ENCODE measurements at regions not wholly inside any gene's neighbourhood (a gene's known extent, or its start where the extent isn't known, plus 50 kb on each side); places are given as distances from the start of the nearest gene placed in this dataset.

- H3K9me3 ChIP-seq = no peaks in the 10 kb centered on the region
- no peaks in the 10 kb centered on the region for H3K4me1 ChIP-seq (ENCODE audit: low read depth)
- ATAC-seq = no peak
- no peak for DNase-seq
- H3K4me3 ChIP-seq = no peak overlapping the region
- H3K36me3 ChIP-seq (ENCODE audit: low read depth) = no peaks in the 10 kb centered on the region
- TF ChIP-seq, protein P1, sequence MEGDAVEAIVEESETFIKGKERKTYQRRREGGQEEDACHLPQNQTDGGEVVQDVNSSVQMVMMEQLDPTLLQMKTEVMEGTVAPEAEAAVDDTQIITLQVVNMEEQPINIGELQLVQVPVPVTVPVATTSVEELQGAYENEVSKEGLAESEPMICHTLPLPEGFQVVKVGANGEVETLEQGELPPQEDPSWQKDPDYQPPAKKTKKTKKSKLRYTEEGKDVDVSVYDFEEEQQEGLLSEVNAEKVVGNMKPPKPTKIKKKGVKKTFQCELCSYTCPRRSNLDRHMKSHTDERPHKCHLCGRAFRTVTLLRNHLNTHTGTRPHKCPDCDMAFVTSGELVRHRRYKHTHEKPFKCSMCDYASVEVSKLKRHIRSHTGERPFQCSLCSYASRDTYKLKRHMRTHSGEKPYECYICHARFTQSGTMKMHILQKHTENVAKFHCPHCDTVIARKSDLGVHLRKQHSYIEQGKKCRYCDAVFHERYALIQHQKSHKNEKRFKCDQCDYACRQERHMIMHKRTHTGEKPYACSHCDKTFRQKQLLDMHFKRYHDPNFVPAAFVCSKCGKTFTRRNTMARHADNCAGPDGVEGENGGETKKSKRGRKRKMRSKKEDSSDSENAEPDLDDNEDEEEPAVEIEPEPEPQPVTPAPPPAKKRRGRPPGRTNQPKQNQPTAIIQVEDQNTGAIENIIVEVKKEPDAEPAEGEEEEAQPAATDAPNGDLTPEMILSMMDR (IDR thresholded peaks at IDR 0.05) = no peak
- intact Hi-C loops (cut with DNase I, micrococcal nuclease) = no loop called here
These were observed 1531.1 kb upstream of the MIR17HG start for GRCh38 chr13:89816404-89816803.

DNA sequence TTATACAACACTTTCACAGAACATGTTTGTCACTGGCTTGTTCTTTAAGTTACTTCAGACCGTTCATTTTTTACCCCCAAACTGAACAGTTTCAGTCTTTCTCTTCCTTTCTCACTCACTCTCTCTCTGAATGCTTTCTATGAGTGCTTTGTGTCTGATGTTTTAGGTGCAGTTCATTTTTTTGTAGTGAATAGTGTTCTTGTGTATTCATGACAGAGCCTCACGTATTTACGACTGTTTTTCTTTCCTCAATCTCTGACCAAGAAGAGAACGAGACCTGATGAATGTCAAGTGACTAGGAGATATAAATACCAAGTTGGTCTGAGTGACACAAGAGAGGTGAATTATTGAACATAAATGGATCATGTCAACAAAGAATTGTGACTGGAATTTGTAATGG lies 1525.0 kb upstream of the MIR17HG start:
- no peaks in the 10 kb centered on the region for H3K9me3 ChIP-seq
- H3K36me3 ChIP-seq (ENCODE audit: low read depth) = no peaks in the 10 kb centered on the region
- no peaks in the 10 kb centered on the region for H3K4me1 ChIP-seq (ENCODE audit: low read depth)
- TF ChIP-seq, protein P1 (IDR thresholded peaks at IDR 0.05) = no peak
- H3K4me3 ChIP-seq = no peak overlapping the region
- DNase-seq = no peak
- ATAC-seq = no peak
- intact Hi-C loops (cut with DNase I, micrococcal nuclease) = no loop called here

GRCh38 chr13:89827552-89827951 lies 1519.9 kb upstream of the MIR17HG start:
- Histone ChIP-seq H3K4me1 (ENCODE audit: low read depth) (no peaks in the 10 kb centered on the region), H3K36me3 (ENCODE audit: low read depth) (no peaks in the 10 kb centered on the region), H3K4me3 (no peak overlapping the region), H3K9me3 (no peaks in the 10 kb centered on the region)
- ATAC-seq (no peak), DNase-seq (no peak)
- intact Hi-C loops (cut with DNase I, micrococcal nuclease) = no loop called here
- TF ChIP-seq, protein P1 (IDR thresholded peaks at IDR 0.05) = no peak

- Histone ChIP-seq H3K9me3 (no peaks in the 10 kb centered on the region), H3K4me3 (no peak overlapping the region), H3K36me3 (ENCODE audit: low read depth) (no peaks in the 10 kb centered on the region), H3K4me1 (ENCODE audit: low read depth) (no peaks in the 10 kb centered on the region)
- TF ChIP-seq, protein P1 (IDR thresholded peaks at IDR 0.05) = no peak
- ATAC-seq (no peak), DNase-seq (no peak)
- intact Hi-C loops (cut with DNase I, micrococcal nuclease) = no loop called here
These were observed 1519.0 kb upstream of the MIR17HG start for GRCh38 chr13:89828506-89828905.

- Histone ChIP-seq H3K36me3 (ENCODE audit: low read depth) (no peaks in the 10 kb centered on the region), H3K9me3 (no peaks in the 10 kb centered on the region), H3K4me1 (ENCODE audit: low read depth) (no peaks in the 10 kb centered on the region), H3K4me3 (no peak overlapping the region)
- no peak for ATAC-seq
- TF ChIP-seq, protein P1 (IDR thresholded peaks at IDR 0.05) = no peak
- intact Hi-C loops (cut with DNase I, micrococcal nuclease) = no loop called here
- no peak for DNase-seq
These were observed 1516.3 kb upstream of the MIR17HG start for GRCh38 chr13:89831157-89831556.

- no peak overlapping the region for H3K4me3 ChIP-seq
- H3K4me1 ChIP-seq (ENCODE audit: low read depth) = no peaks in the 10 kb centered on the region
- DNase-seq (no peak), ATAC-seq (no peak)
- TF ChIP-seq, protein P1 (IDR thresholded peaks at IDR 0.05) = no peak
- no peaks in the 10 kb centered on the region for H3K36me3 ChIP-seq (ENCODE audit: low read depth)
- no peaks in the 10 kb centered on the region for H3K9me3 ChIP-seq
- intact Hi-C loops (cut with DNase I, micrococcal nuclease) = no loop called here
These were observed 1514.7 kb upstream of the MIR17HG start for GRCh38 chr13:89832827-89833226.
